K562 (cell line): ENCODE measurements at regions not wholly inside any gene's neighbourhood (a gene's known extent, or its start where the extent isn't known, plus 50 kb on each side); places are given as distances from the start of the nearest gene placed in this dataset.
"Not testable (repeated sequence)": the region's sequence is repeated elsewhere in the genome, so short reads cannot be mapped to it uniquely, and the experiment has no call there.

Experiments
- ATAC-seq: fragments of 200-7000 bp; cut with Tn5 transposase; 3 replicates; pipeline ENCODE4 v1.9.1; 2020; ENCODE audit warnings: moderate library complexity
- BruUV-seq: library from RNA; stranded (reverse); fragments of 400-500 nt; replicated peaks from 2 replicates; lab custom pipeline; 2021; lab: Mats Ljungman, UMichigan
- CTCF ChIA-PET: fragments of 300-600 bp; formaldehyde crosslinking; extraction: SDS; loops from one replicate; lab custom pipeline; 2021; ENCODE audit warnings: low intra/inter-chr PET ratio; lab: Yijun Ruan, JAX
- POLR2A ChIA-PET: fragments of 300-600, 350-650 bp; sonication (Branson Sonifier 250); formaldehyde crosslinking; extraction: SDS; loops from one replicate; lab custom pipeline; 2021; ENCODE audit warnings: antibody characterized with exemption, inconsistent platforms; lab: Yijun Ruan, JAX
- DNase-seq, 4 experiments: peaks; one replicate each; pipeline versions ENCODE4 v3.0.0 to v3.0.0-alpha.2; 2011 to 2018; ENCODE audit warnings: low spot score in 3 of 4, mixed read lengths in 3 of 4; ENCODE audit errors: extremely low read depth in 1 of 4
- FAIRE-seq: peaks from 2 replicates; lab custom pipeline; 2011; peaks lifted over from hg19 to GRCh38; lab: Jason Lieb, UNC
- H2AFZ ChIP-seq: 2 replicates; pipeline ENCODE4 v1.6.0; 2011; ENCODE audit warnings: low read depth, low read length, control low read depth, inconsistent platforms
- H3K27ac ChIP-seq: fragments of 200-600 bp; 3 replicates; pipeline ENCODE4 v1.8.0; 2011; ENCODE audit warnings: low read depth, mild to moderate bottlenecking, control low read depth, inconsistent platforms, low read length, moderate library complexity, mixed read lengths; ENCODE audit errors: extremely low read depth
- H3K27me3 ChIP-seq, 2 experiments: fragments of 300-600 bp in 1 of 2; 2 replicates in 1 of 2; 3 replicates in 1 of 2; pipeline versions ENCODE4 v1.6.0 to v1.8.0; 2011; ENCODE audit warnings: inconsistent platforms in 2 of 2, low read length in 2 of 2, mild to moderate bottlenecking in 1 of 2, mixed read lengths in 1 of 2, moderate library complexity in 1 of 2; ENCODE audit not compliant: control insufficient read depth in 2 of 2, insufficient read depth in 2 of 2
- H3K36me3 ChIP-seq: fragments of 300-600 bp; 3 replicates; pipeline ENCODE4 v1.8.0; 2011; ENCODE audit warnings: mild to moderate bottlenecking, low read length, inconsistent platforms; ENCODE audit not compliant: control insufficient read depth, insufficient read depth
- H3K4me1 ChIP-seq, 2 experiments: fragments of 200-600 bp in 1 of 2; replicated peaks in 1 of 2; 2 replicates in 1 of 2; 3 replicates in 1 of 2; pipeline versions ENCODE4 v1.5.1 to v1.8.0; 2011; ENCODE audit warnings: inconsistent platforms in 2 of 2, low read length in 2 of 2, mild to moderate bottlenecking in 1 of 2, mixed read lengths in 1 of 2, moderate library complexity in 1 of 2; ENCODE audit not compliant: control insufficient read depth in 2 of 2, insufficient read depth in 2 of 2
- H3K4me2 ChIP-seq: 2 replicates; pipeline ENCODE4 v1.6.1; 2011; ENCODE audit warnings: low read length, control low read depth, inconsistent platforms, mixed read lengths; ENCODE audit not compliant: insufficient read depth
- H3K4me3 ChIP-seq: fragments of 200-600 bp; sonication (generic), shearing (Covaris generic); 2 replicates; pipeline ENCODE4 v1.5.1; 2016; ENCODE audit warnings: control low read depth, inconsistent platforms
- H3K79me2 ChIP-seq: fragments of 200-600 bp; 3 replicates; pipeline ENCODE4 v1.8.0; 2011; ENCODE audit warnings: low read length, inconsistent platforms; ENCODE audit not compliant: control insufficient read depth, insufficient read depth
- H3K9ac ChIP-seq, 2 experiments: 2 replicates each; pipeline versions ENCODE4 v1.6.0 to v1.6.1; 2011; ENCODE audit warnings: low read depth in 2 of 2, low read length in 2 of 2, control low read depth in 1 of 2, inconsistent platforms in 1 of 2, mild to moderate bottlenecking in 1 of 2, mixed read lengths in 1 of 2; ENCODE audit not compliant: insufficient read depth in 1 of 2
- H3K9me1 ChIP-seq: one replicate; pipeline ENCODE4 v1.6.0; 2011; ENCODE audit warnings: inconsistent platforms, mild to moderate bottlenecking, low read length, moderate library complexity; ENCODE audit not compliant: control insufficient read depth, insufficient read depth
- H3K9me3 ChIP-seq: replicated peaks from 2 replicates; pipeline ENCODE4 v1.5.1; 2011; ENCODE audit warnings: low read depth, low read length, inconsistent platforms; ENCODE audit not compliant: control insufficient read depth, insufficient read depth
- H4K20me1 ChIP-seq: replicated peaks from 2 replicates; pipeline ENCODE4 v1.6.1; 2011; ENCODE audit warnings: low read length, inconsistent platforms, mixed read lengths; ENCODE audit not compliant: control insufficient read depth, insufficient read depth
- CHD1 ChIP-seq: fragments of 200-600 bp; sonication (generic); IDR thresholded peaks from one replicate; pipeline ENCODE4 v1.6.1; 2012; ENCODE audit warnings: mild to moderate bottlenecking, moderate library complexity, low read length, inconsistent platforms
- FOXJ2 ChIP-seq: fragments of 200-800 bp; sonication (Bioruptor generic); IDR thresholded peaks from 2 replicates; pipeline ENCODE4 v1.6.1; 2016; ENCODE audit warnings: missing genetic modification characterization, missing compliant biosample characterization
- NCOR1 ChIP-seq: fragments of 450-650 bp; IDR thresholded peaks from 2 replicates; pipeline ENCODE4 v1.6.1; 2016; ENCODE audit warnings: mild to moderate bottlenecking, moderate library complexity
- TEAD1 ChIP-seq, 2 experiments: fragments of 450-650 bp in 1 of 2; sonication (generic) in 1 of 2; formaldehyde crosslinking; IDR thresholded peaks; 2 replicates each; pipeline versions ENCODE4 v1.4.0 to v1.8.0; 2020 to 2022; ENCODE audit warnings: mild to moderate bottlenecking in 2 of 2, missing genetic modification reagents in 1 of 2
- ZNF263 ChIP-seq: sonication (generic); formaldehyde crosslinking; IDR thresholded peaks from 2 replicates; pipeline ENCODE4 v1.8.0; 2022; ENCODE audit warnings: mild to moderate bottlenecking, missing genetic modification reagents, borderline replicate concordance
- ZNF280A ChIP-seq: fragments of 450-650 bp; IDR thresholded peaks from 2 replicates; pipeline ENCODE4 v1.6.1; 2018; ENCODE audit warnings: mild to moderate bottlenecking, low read depth; ENCODE audit not compliant: partially characterized antibody
- ZSCAN29 ChIP-seq: fragments of 450-650 bp; IDR thresholded peaks from 2 replicates; pipeline ENCODE4 v1.6.1; 2017
- WGBS: fragments of 100-300 bp; shearing (Covaris generic); methylation state at CpG from one replicate; pipeline ENCODE4 v1.1.6; 2016; ENCODE audit warnings: low coverage, mixed read lengths; ENCODE audit not compliant: insufficient coverage; ENCODE audit errors: missing lambda C conversion rate; 5-methylcytosine and 5-hydroxymethylcytosine counted together
- in situ Hi-C: fragments of 300-500 bp; cut with MboI; formaldehyde crosslinking; loops from 4 replicates; pipeline ENCODE4 v1.15.0; 2018; ENCODE audit warnings: inconsistent platforms, mixed read lengths
- intact Hi-C: fragments of 100-400 bp; cut with micrococcal nuclease; formaldehyde crosslinking; loops from 2 replicates; pipeline ENCODE4 v1.14.2; 2022
- TF ChIP-seq, protein P1 (sequence below), 2 experiments: IDR thresholded peaks; 2 replicates each; pipeline ENCODE4 v1.6.1; 2012; ENCODE audit warnings: improper control_type of control experiment in 2 of 2, low read depth in 2 of 2, low read length in 2 of 2, borderline replicate concordance in 1 of 2

GRCh38 chr16:65735615-65736014 lies 613.8 kb upstream of the CDH11 start:
- FAIRE-seq, H3K9me1 ChIP-seq, H3K4me1 ChIP-seq, H4K20me1 ChIP-seq, POLR2A ChIA-PET, H3K9me3 ChIP-seq, H3K4me3 ChIP-seq, intact Hi-C loops, H2AFZ ChIP-seq, H3K9ac ChIP-seq, CTCF ChIA-PET, DNase-seq, H3K27ac ChIP-seq, in situ Hi-C loops, H3K79me2 ChIP-seq, H3K36me3 ChIP-seq, H3K27me3 ChIP-seq, ATAC-seq, H3K4me2 ChIP-seq, BruUV-seq: not testable (repeated sequence)

DNA sequence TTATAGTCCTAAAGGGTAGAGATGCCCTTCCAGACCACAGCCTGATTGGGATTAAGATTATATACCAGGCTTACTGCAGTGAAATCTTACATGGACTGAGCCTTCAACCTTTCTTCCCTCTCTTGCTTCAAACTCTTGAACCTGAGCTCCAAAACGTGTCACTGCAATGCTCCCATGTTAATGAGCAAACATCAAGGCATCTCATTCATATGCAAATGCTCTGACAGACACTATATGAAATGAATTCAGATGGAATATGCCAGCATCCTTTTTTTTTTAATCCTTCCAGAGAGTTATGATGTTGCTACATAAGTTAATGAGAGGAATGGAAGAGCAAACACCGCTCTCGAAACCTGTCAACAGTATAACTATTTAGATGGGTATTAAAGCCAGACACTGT lies 611.9 kb upstream of the CDH11 start:
- H3K4me2 ChIP-seq = no peak overlapping the region
- DNase-seq (no peak), ATAC-seq (no peak), FAIRE-seq (no peak)
- no peak overlapping the region for H3K4me3 ChIP-seq
- no peak overlapping the region for H3K27ac ChIP-seq
- H3K27me3 ChIP-seq = no peaks in the 10 kb centered on the region
- H4K20me1 ChIP-seq = no peaks in the 10 kb centered on the region
- no peaks in the 10 kb centered on the region; the same call in 1 of the 2 replicates for H3K9me3 ChIP-seq
- H3K9ac ChIP-seq = no peak overlapping the region
- in situ Hi-C loops = no loop called here
- H2AFZ ChIP-seq = no peak overlapping the region
- H3K79me2 ChIP-seq = no peaks in the 10 kb centered on the region
- no peaks in the 10 kb centered on the region for H3K36me3 ChIP-seq
- peaks cover 3% of the 10 kb centered on the region for H3K9me1 ChIP-seq
- CTCF ChIA-PET = no interaction called here
- no peaks in the 10 kb centered on the region for H3K4me1 ChIP-seq
- POLR2A ChIA-PET = interaction anchor here (0.7 kb wide), 1 partner anchor 410 kb away, joined by 3 read pairs; no protein-coding TSS in a partner anchor
- BruUV-seq = no TSS peak
- WGBS = 6% methylated on average over 3 of the region's 3 CpGs
- intact Hi-C loops = no loop called here
- no peak for TF ChIP-seq ZSCAN29
- no peak for TF ChIP-seq TEAD1 (CRISPR knock-in tag; IDR thresholded peaks at IDR 0.05)
- TF ChIP-seq NCOR1 = no peak
- TF ChIP-seq, protein P1, sequence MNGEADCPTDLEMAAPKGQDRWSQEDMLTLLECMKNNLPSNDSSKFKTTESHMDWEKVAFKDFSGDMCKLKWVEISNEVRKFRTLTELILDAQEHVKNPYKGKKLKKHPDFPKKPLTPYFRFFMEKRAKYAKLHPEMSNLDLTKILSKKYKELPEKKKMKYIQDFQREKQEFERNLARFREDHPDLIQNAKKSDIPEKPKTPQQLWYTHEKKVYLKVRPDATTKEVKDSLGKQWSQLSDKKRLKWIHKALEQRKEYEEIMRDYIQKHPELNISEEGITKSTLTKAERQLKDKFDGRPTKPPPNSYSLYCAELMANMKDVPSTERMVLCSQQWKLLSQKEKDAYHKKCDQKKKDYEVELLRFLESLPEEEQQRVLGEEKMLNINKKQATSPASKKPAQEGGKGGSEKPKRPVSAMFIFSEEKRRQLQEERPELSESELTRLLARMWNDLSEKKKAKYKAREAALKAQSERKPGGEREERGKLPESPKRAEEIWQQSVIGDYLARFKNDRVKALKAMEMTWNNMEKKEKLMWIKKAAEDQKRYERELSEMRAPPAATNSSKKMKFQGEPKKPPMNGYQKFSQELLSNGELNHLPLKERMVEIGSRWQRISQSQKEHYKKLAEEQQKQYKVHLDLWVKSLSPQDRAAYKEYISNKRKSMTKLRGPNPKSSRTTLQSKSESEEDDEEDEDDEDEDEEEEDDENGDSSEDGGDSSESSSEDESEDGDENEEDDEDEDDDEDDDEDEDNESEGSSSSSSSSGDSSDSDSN (IDR thresholded peaks at IDR 0.05; ENCODE audit: borderline replicate concordance in 1 of 2, low read depth in 2 of 2, low read length in 2 of 2) = no peak
- no peak for TF ChIP-seq CHD1
- no peak for TF ChIP-seq ZNF280A
- TF ChIP-seq ZNF263 = no peak
- TF ChIP-seq FOXJ2 (tag) = no peak
